Astrocyte (in vitro differentiated cells and primary cell): ENCODE measurements at regions not wholly inside any gene's neighbourhood (a gene's known extent, or its start where the extent isn't known, plus 50 kb on each side); places are given as distances from the start of the nearest gene placed in this dataset.

Experiments
- DNase-seq: peaks from one replicate; pipeline ENCODE4 v3.0.0-alpha.2; 2010; ENCODE audit warnings: low read depth
- FAIRE-seq: peaks from 2 replicates; lab custom pipeline; 2011; peaks lifted over from hg19 to GRCh38; lab: Jason Lieb, UNC
- H2AFZ ChIP-seq: 2 replicates; pipeline ENCODE4 v1.6.0; 2012; ENCODE audit warnings: low read depth, low read length, inconsistent platforms
- H3K27ac ChIP-seq: 2 replicates; pipeline ENCODE4 v1.5.1; 2011; ENCODE audit warnings: low read depth, low read length, inconsistent platforms
- H3K27me3 ChIP-seq: 2 replicates; pipeline ENCODE4 v1.6.0; 2011; ENCODE audit warnings: low read length, inconsistent platforms; ENCODE audit not compliant: insufficient read depth
- H3K36me3 ChIP-seq: 2 replicates; pipeline ENCODE4 v1.5.1; 2011; ENCODE audit warnings: low read length, inconsistent platforms; ENCODE audit not compliant: insufficient read depth
- H3K4me1 ChIP-seq: 2 replicates; pipeline ENCODE4 v1.5.1; 2011; ENCODE audit warnings: low read length, inconsistent platforms; ENCODE audit not compliant: insufficient read depth
- H3K4me2 ChIP-seq: 2 replicates; pipeline ENCODE4 v1.6.0; 2012; ENCODE audit warnings: low read length, inconsistent platforms
- H3K4me3 ChIP-seq: 2 replicates; pipeline ENCODE4 v1.5.1; 2011; ENCODE audit warnings: low read depth, mild to moderate bottlenecking, low read length, inconsistent platforms; ENCODE audit not compliant: insufficient read depth
- H3K79me2 ChIP-seq: 2 replicates; pipeline ENCODE4 v1.6.0; 2012; ENCODE audit warnings: mild to moderate bottlenecking, low read length, inconsistent platforms; ENCODE audit not compliant: insufficient read depth
- H3K9ac ChIP-seq: 2 replicates; pipeline ENCODE4 v1.6.0; 2012; ENCODE audit warnings: mild to moderate bottlenecking, low read length, inconsistent platforms
- H3K9me3 ChIP-seq: 2 replicates; pipeline ENCODE4 v1.5.1; 2012; ENCODE audit warnings: low read depth, mild to moderate bottlenecking, low read length, inconsistent platforms; ENCODE audit not compliant: insufficient read depth
- H4K20me1 ChIP-seq: 2 replicates; pipeline ENCODE4 v1.6.0; 2012; ENCODE audit warnings: low read length, inconsistent platforms; ENCODE audit not compliant: insufficient read depth
- H3K27ac Mint-ChIP-seq: one replicate; pipeline ENCODE4 v1.8.0; 2021; ENCODE audit warnings: mild to moderate bottlenecking, mixed read lengths; ENCODE audit not compliant: unreplicated experiment
- H3K27me3 Mint-ChIP-seq: one replicate; pipeline ENCODE4 v1.8.0; 2021; ENCODE audit warnings: low read depth, mixed read lengths; ENCODE audit not compliant: unreplicated experiment
- H3K36me3 Mint-ChIP-seq: one replicate; pipeline ENCODE4 v1.8.0; 2021; ENCODE audit warnings: low read depth, mixed read lengths; ENCODE audit not compliant: unreplicated experiment
- H3K4me1 Mint-ChIP-seq: one replicate; pipeline ENCODE4 v1.8.0; 2021; ENCODE audit warnings: low read depth, mixed read lengths; ENCODE audit not compliant: unreplicated experiment
- H3K4me3 Mint-ChIP-seq: one replicate; pipeline ENCODE4 v1.8.0; 2021; ENCODE audit warnings: mild to moderate bottlenecking, moderate library complexity, mixed read lengths; ENCODE audit not compliant: unreplicated experiment
- H3K9me3 Mint-ChIP-seq: one replicate; pipeline ENCODE4 v1.8.0; 2021; ENCODE audit warnings: mild to moderate bottlenecking, mixed read lengths; ENCODE audit not compliant: unreplicated experiment
- CTCF ChIP-seq: IDR thresholded peaks from 2 replicates; pipeline ENCODE4 v1.5.1; 2011; ENCODE audit warnings: low read depth, mild to moderate bottlenecking, inconsistent platforms, low read length, moderate library complexity; ENCODE audit not compliant: insufficient read depth
- EZH2 ChIP-seq: IDR thresholded peaks from 2 replicates; pipeline ENCODE4 v1.6.1; 2012; ENCODE audit warnings: mild to moderate bottlenecking, low read length, inconsistent platforms; ENCODE audit not compliant: insufficient read depth

- Mint-ChIP-seq H3K4me1 (no peaks in the 10 kb centered on the region), H3K9me3 (peaks cover 11% of the 10 kb centered on the region), H3K36me3 (no peaks in the 10 kb centered on the region), H3K27ac (no peak overlapping the region), H3K4me3 (no peak overlapping the region), H3K27me3 (no peaks in the 10 kb centered on the region)
- Histone ChIP-seq H3K36me3 (no peaks in the 10 kb centered on the region), H4K20me1 (no peaks in the 10 kb centered on the region), H3K27ac (no peak overlapping the region), H2AFZ (no peak overlapping the region), H3K27me3 (no peaks in the 10 kb centered on the region), H3K4me3 (no peak overlapping the region), H3K79me2 (no peaks in the 10 kb centered on the region), H3K4me1 (no peaks in the 10 kb centered on the region), H3K4me2 (no peak overlapping the region), H3K9me3 (peaks cover 4% of the 10 kb centered on the region), H3K9ac (no peak overlapping the region)
- no peak for DNase-seq
- TF ChIP-seq CTCF (no peak), EZH2 (no peak)
- no peak for FAIRE-seq
Measured at GRCh38 chr22:34001701-34002466, 81.6 kb upstream of the LARGE1 start.

GRCh38 chr22:34004058-34004457 is 83.8 kb upstream of the LARGE1 start:
- DNase-seq (no peak), FAIRE-seq (no peak)
- H3K4me1 Mint-ChIP-seq = no peaks in the 10 kb centered on the region
- no peak overlapping the region for H3K27ac ChIP-seq
- H2AFZ ChIP-seq = no peak overlapping the region
- H4K20me1 ChIP-seq = no peaks in the 10 kb centered on the region
- H3K27me3 ChIP-seq = no peaks in the 10 kb centered on the region
- H3K36me3 Mint-ChIP-seq = no peaks in the 10 kb centered on the region
- no peaks in the 10 kb centered on the region for H3K27me3 Mint-ChIP-seq
- H3K4me3 Mint-ChIP-seq = no peak overlapping the region
- peaks cover 4% of the 10 kb centered on the region for H3K9me3 ChIP-seq
- no peak overlapping the region for H3K27ac Mint-ChIP-seq
- no peak overlapping the region for H3K4me2 ChIP-seq
- H3K79me2 ChIP-seq = no peaks in the 10 kb centered on the region
- TF ChIP-seq EZH2 = no peak
- no peak for TF ChIP-seq CTCF
- H3K36me3 ChIP-seq = no peaks in the 10 kb centered on the region
- no peaks in the 10 kb centered on the region for H3K4me1 ChIP-seq
- H3K9ac ChIP-seq = no peak overlapping the region
- no peak overlapping the region for H3K4me3 ChIP-seq
- peaks cover 11% of the 10 kb centered on the region for H3K9me3 Mint-ChIP-seq

- no peaks in the 10 kb centered on the region for H3K27me3 ChIP-seq
- H3K79me2 ChIP-seq = no peaks in the 10 kb centered on the region
- H3K4me3 ChIP-seq = no peak overlapping the region
- peaks cover 6% of the 10 kb centered on the region for H3K9me3 Mint-ChIP-seq
- TF ChIP-seq EZH2 (no peak), CTCF (no peak)
- H3K4me1 ChIP-seq = no peaks in the 10 kb centered on the region
- H3K27ac ChIP-seq = no peak overlapping the region
- no peaks in the 10 kb centered on the region for H4K20me1 ChIP-seq
- no peak for DNase-seq
- FAIRE-seq = no peak
- no peak overlapping the region for H3K4me3 Mint-ChIP-seq
- H3K4me1 Mint-ChIP-seq = no peaks in the 10 kb centered on the region
- H3K27me3 Mint-ChIP-seq = peaks cover 2% of the 10 kb centered on the region
- H3K36me3 ChIP-seq = no peaks in the 10 kb centered on the region
- no peak overlapping the region for H3K4me2 ChIP-seq
- no peak overlapping the region for H2AFZ ChIP-seq
- peaks cover 4% of the 10 kb centered on the region for H3K9me3 ChIP-seq
- H3K36me3 Mint-ChIP-seq = no peaks in the 10 kb centered on the region
- H3K27ac Mint-ChIP-seq = no peak overlapping the region
- no peak overlapping the region for H3K9ac ChIP-seq
Measured at GRCh38 chr22:34010259-34010658, 90.0 kb upstream of the LARGE1 start.
